ENCODE measurements at regions not wholly inside any gene's neighbourhood (a gene's known extent, or its start where the extent isn't known, plus 50 kb on each side); places are given as distances from the start of the nearest gene placed in this dataset.

- H3K4me1 Mint-ChIP-seq (ENCODE audit: low read depth): no peaks in the 10 kb centered on the region
- no peaks in the 10 kb centered on the region for H3K36me3 Mint-ChIP-seq (ENCODE audit: insufficient read depth)
- no peak for ATAC-seq
- DNase-seq: no peak
- H3K27me3 Mint-ChIP-seq (ENCODE audit: low read depth): peaks cover 10% of the 10 kb centered on the region
- no peaks in the 10 kb centered on the region for H3K9me3 Mint-ChIP-seq
- no peak overlapping the region for H3K4me3 Mint-ChIP-seq
These were observed 148.0 kb downstream of the POLR2M start for GRCh38 chr15:57854531-57854930.

GRCh38 chr15:57857871-57858270, 151.4 kb downstream of the POLR2M start:
- Mint-ChIP-seq H3K27me3 (ENCODE audit: low read depth) (peaks cover 14% of the 10 kb centered on the region), H3K36me3 (ENCODE audit: insufficient read depth) (no peaks in the 10 kb centered on the region), H3K9me3 (no peaks in the 10 kb centered on the region), H3K4me3 (no peak overlapping the region), H3K4me1 (ENCODE audit: low read depth) (no peaks in the 10 kb centered on the region)
- no peak for ATAC-seq
- no peak for DNase-seq

- DNase-seq: no peak
- H3K4me1 Mint-ChIP-seq (ENCODE audit: low read depth): no peaks in the 10 kb centered on the region
- H3K4me3 Mint-ChIP-seq: no peak overlapping the region
- H3K9me3 Mint-ChIP-seq: no peaks in the 10 kb centered on the region
- no peak for ATAC-seq
- H3K36me3 Mint-ChIP-seq (ENCODE audit: insufficient read depth): no peaks in the 10 kb centered on the region
- H3K27me3 Mint-ChIP-seq (ENCODE audit: low read depth): peaks cover 14% of the 10 kb centered on the region
These were observed 152.7 kb downstream of the POLR2M start for GRCh38 chr15:57859130-57859685.

GRCh38 chr15:57861034-57861638, 154.6 kb downstream of the POLR2M start:
- Mint-ChIP-seq H3K4me1 (ENCODE audit: low read depth) (no peaks in the 10 kb centered on the region), H3K4me3 (no peak overlapping the region), H3K36me3 (ENCODE audit: insufficient read depth) (no peaks in the 10 kb centered on the region), H3K27me3 (ENCODE audit: low read depth) (peaks cover 17% of the 10 kb centered on the region), H3K9me3 (no peaks in the 10 kb centered on the region)
- DNase-seq (no peak), ATAC-seq (no peak)

- Mint-ChIP-seq H3K9me3 (no peaks in the 10 kb centered on the region), H3K4me1 (ENCODE audit: low read depth) (no peaks in the 10 kb centered on the region), H3K27me3 (ENCODE audit: low read depth) (peaks cover 24% of the 10 kb centered on the region), H3K36me3 (ENCODE audit: insufficient read depth) (no peaks in the 10 kb centered on the region), H3K4me3 (no peak overlapping the region)
- ATAC-seq: no peak
- no peak for DNase-seq
These were observed 155.5 kb downstream of the POLR2M start for GRCh38 chr15:57861815-57862586.

GRCh38 chr15:57862761-57863160, 156.2 kb downstream of the POLR2M start:
- Mint-ChIP-seq H3K27me3 (ENCODE audit: low read depth) (peaks cover 30% of the 10 kb centered on the region), H3K9me3 (no peaks in the 10 kb centered on the region), H3K36me3 (ENCODE audit: insufficient read depth) (no peaks in the 10 kb centered on the region), H3K4me1 (ENCODE audit: low read depth) (peaks cover under 1% of the 10 kb centered on the region), H3K4me3 (no peak overlapping the region)
- ATAC-seq (no peak), DNase-seq (no peak)

GRCh38 chr15:57865294-57865693, 158.8 kb downstream of the POLR2M start:
- no peak overlapping the region for H3K4me3 Mint-ChIP-seq
- no peaks in the 10 kb centered on the region for H3K9me3 Mint-ChIP-seq
- no peak for ATAC-seq
- H3K4me1 Mint-ChIP-seq (ENCODE audit: low read depth): peaks cover 9% of the 10 kb centered on the region
- no peaks in the 10 kb centered on the region for H3K36me3 Mint-ChIP-seq (ENCODE audit: insufficient read depth)
- H3K27me3 Mint-ChIP-seq (ENCODE audit: low read depth): peaks cover 30% of the 10 kb centered on the region
- no peak for DNase-seq

GRCh38 chr15:57866149-57866736, 159.7 kb downstream of the POLR2M start:
- Mint-ChIP-seq H3K4me1 (ENCODE audit: low read depth) (peaks cover 9% of the 10 kb centered on the region), H3K27me3 (ENCODE audit: low read depth) (peaks cover 38% of the 10 kb centered on the region), H3K9me3 (no peaks in the 10 kb centered on the region), H3K36me3 (ENCODE audit: insufficient read depth) (no peaks in the 10 kb centered on the region), H3K4me3 (no peak overlapping the region)
- peak; percentile 9 for DNase-seq
- no peak for ATAC-seq

- H3K4me3 Mint-ChIP-seq: no peak overlapping the region
- ATAC-seq (no peak), DNase-seq (no peak)
- H3K9me3 Mint-ChIP-seq: no peaks in the 10 kb centered on the region
- H3K4me1 Mint-ChIP-seq (ENCODE audit: low read depth): peaks cover 9% of the 10 kb centered on the region
- no peaks in the 10 kb centered on the region for H3K36me3 Mint-ChIP-seq (ENCODE audit: insufficient read depth)
- H3K27me3 Mint-ChIP-seq (ENCODE audit: low read depth): peaks cover 51% of the 10 kb centered on the region
These were observed 161.7 kb downstream of the POLR2M start for GRCh38 chr15:57867970-57868798.

GRCh38 chr15:57870667-57871066, 164.2 kb downstream of the POLR2M start:
- peaks cover 9% of the 10 kb centered on the region for H3K9me3 Mint-ChIP-seq
- DNase-seq: no peak
- H3K36me3 Mint-ChIP-seq (ENCODE audit: insufficient read depth): peaks cover 4% of the 10 kb centered on the region
- peaks cover 9% of the 10 kb centered on the region for H3K4me1 Mint-ChIP-seq (ENCODE audit: low read depth)
- no peak for ATAC-seq
- no peak overlapping the region for H3K4me3 Mint-ChIP-seq
- H3K27me3 Mint-ChIP-seq (ENCODE audit: low read depth): peaks cover 54% of the 10 kb centered on the region

GRCh38 chr15:57872281-57873030, 165.9 kb downstream of the POLR2M start:
- peaks cover 9% of the 10 kb centered on the region for H3K4me1 Mint-ChIP-seq (ENCODE audit: low read depth)
- H3K9me3 Mint-ChIP-seq: peaks cover 13% of the 10 kb centered on the region
- H3K4me3 Mint-ChIP-seq: no peak overlapping the region
- ATAC-seq (no peak), DNase-seq (no peak)
- H3K36me3 Mint-ChIP-seq (ENCODE audit: insufficient read depth): peaks cover 4% of the 10 kb centered on the region
- H3K27me3 Mint-ChIP-seq (ENCODE audit: low read depth): peaks cover 46% of the 10 kb centered on the region

- no peak for DNase-seq
- Mint-ChIP-seq H3K27me3 (ENCODE audit: low read depth) (peaks cover 40% of the 10 kb centered on the region), H3K36me3 (ENCODE audit: insufficient read depth) (peaks cover 4% of the 10 kb centered on the region), H3K4me3 (no peak overlapping the region), H3K4me1 (ENCODE audit: low read depth) (no peaks in the 10 kb centered on the region), H3K9me3 (peaks cover 13% of the 10 kb centered on the region)
- no peak for ATAC-seq
These were observed 167.2 kb downstream of the POLR2M start for GRCh38 chr15:57873564-57874209.

GRCh38 chr15:57875347-57875746, 168.8 kb downstream of the POLR2M start:
- ATAC-seq (no peak), DNase-seq (no peak)
- H3K9me3 Mint-ChIP-seq: peaks cover 13% of the 10 kb centered on the region
- no peak overlapping the region for H3K4me3 Mint-ChIP-seq
- H3K36me3 Mint-ChIP-seq (ENCODE audit: insufficient read depth): peaks cover 4% of the 10 kb centered on the region
- H3K27me3 Mint-ChIP-seq (ENCODE audit: low read depth): peaks cover 35% of the 10 kb centered on the region
- no peaks in the 10 kb centered on the region for H3K4me1 Mint-ChIP-seq (ENCODE audit: low read depth)
